Cardiac septum (tissue), 1 donor: ENCODE measurements at regions not wholly inside any gene's neighbourhood (a gene's known extent, or its start where the extent isn't known, plus 50 kb on each side); places are given as distances from the start of the nearest gene placed in this dataset.
"Not testable (repeated sequence)": the region's sequence is repeated elsewhere in the genome, so short reads cannot be mapped to it uniquely, and the experiment has no call there.

ENCODE experiments used
- DNase-seq: peaks from one replicate; pipeline ENCODE4 v3.0.0-alpha.2; 2020; ENCODE audit warnings: low spot score
- intact Hi-C: fragments of 100-400 bp; cut with DNase I; formaldehyde crosslinking; loops from one replicate; pipeline ENCODE4 v1.14.0; 2022
- donor health status: DM: no; HTN: no; CAD: no.

- intact Hi-C loops: no loop called here
These were observed 393.1 kb downstream of the PTPRU start for GRCh38 chr1:29629401-29629800.

GRCh38 chr1:29628190-29628589, 391.9 kb downstream of the PTPRU start:
- intact Hi-C loops: no loop called here
- DNase-seq: no peak

More at GRCh38 chr1:29629401-29629800, 393.1 kb downstream of the PTPRU start:
- DNase-seq: no peak

GRCh38 chr1:29626726-29627125, 390.4 kb downstream of the PTPRU start:
- intact Hi-C loops: no loop called here
- DNase-seq: no peak

GRCh38 chr1:29626066-29626465, 389.7 kb downstream of the PTPRU start:
- no peak for DNase-seq
- intact Hi-C loops: no loop called here

GRCh38 chr1:29625084-29625420, 388.7 kb downstream of the PTPRU start:
- no peak for DNase-seq
- intact Hi-C loops: no loop called here

GRCh38 chr1:29624320-29625083, 388.2 kb downstream of the PTPRU start:
- intact Hi-C loops: no loop called here
- DNase-seq: no peak

GRCh38 chr1:29623501-29623900, 387.2 kb downstream of the PTPRU start:
- intact Hi-C loops: no loop called here

GRCh38 chr1:29621826-29622435, 385.6 kb downstream of the PTPRU start:
- intact Hi-C loops: no loop called here
- DNase-seq: no peak

More at GRCh38 chr1:29623501-29623900, 387.2 kb downstream of the PTPRU start:
- no peak for DNase-seq

GRCh38 chr1:29620631-29621030, 384.3 kb downstream of the PTPRU start:
- no peak for DNase-seq
- intact Hi-C loops: no loop called here

- DNase-seq: no peak
- intact Hi-C loops: no loop called here
These were observed 370.9 kb downstream of the PTPRU start for GRCh38 chr1:29607236-29607635.

- DNase-seq, intact Hi-C loops: not testable (repeated sequence)
These were observed 368.5 kb downstream of the PTPRU start for GRCh38 chr1:29604796-29605195.

GRCh38 chr1:29603622-29604021, 367.3 kb downstream of the PTPRU start:
- DNase-seq: no peak
- intact Hi-C loops: no loop called here

- intact Hi-C loops: no loop called here
- DNase-seq: no peak
These were observed 365.9 kb downstream of the PTPRU start for GRCh38 chr1:29602203-29602602.

GRCh38 chr1:29601021-29601420, 364.7 kb downstream of the PTPRU start:
- intact Hi-C loops: no loop called here
- DNase-seq: no peak

GRCh38 chr1:29599826-29600225, 363.5 kb downstream of the PTPRU start:
- intact Hi-C loops: no loop called here

GRCh38 chr1:29599071-29599470, 362.7 kb downstream of the PTPRU start:
- intact Hi-C loops: no loop called here
- DNase-seq: no peak

More at GRCh38 chr1:29599826-29600225, 363.5 kb downstream of the PTPRU start:
- DNase-seq: no peak

GRCh38 chr1:29597861-29598260, 361.5 kb downstream of the PTPRU start:
- intact Hi-C loops: no loop called here
- no peak for DNase-seq

- no peak for DNase-seq
- intact Hi-C loops: no loop called here
These were observed 357.5 kb downstream of the PTPRU start for GRCh38 chr1:29593601-29594382.

- no peak for DNase-seq
- intact Hi-C loops: no loop called here
These were observed 356.4 kb downstream of the PTPRU start for GRCh38 chr1:29592731-29593130.

GRCh38 chr1:29592261-29592615, 355.9 kb downstream of the PTPRU start:
- DNase-seq: no peak
- intact Hi-C loops: no loop called here
